H9 (cell line): ENCODE measurements at regions not wholly inside any gene's neighbourhood (a gene's known extent, or its start where the extent isn't known, plus 50 kb on each side); places are given as distances from the start of the nearest gene placed in this dataset.

Source experiments
- DNase-seq: peaks from one replicate; pipeline ENCODE4 v3.0.0-alpha.2; 2017
- H2AFZ ChIP-seq: one replicate; pipeline ENCODE4 v1.6.1; 2013; ENCODE audit warnings: mild to moderate bottlenecking, low read length, control low read depth, moderate library complexity
- H2AK5ac ChIP-seq: 2 replicates; pipeline ENCODE4 v1.6.1; 2013; ENCODE audit warnings: low read length, control low read depth, mixed read lengths; ENCODE audit not compliant: insufficient read length
- H2BK120ac ChIP-seq: one replicate; pipeline ENCODE4 v1.6.1; 2013; ENCODE audit warnings: low read depth, mild to moderate bottlenecking, low read length, control low read depth, inconsistent platforms; ENCODE audit not compliant: poor library complexity, severe bottlenecking
- H2BK12ac ChIP-seq: 2 replicates; pipeline ENCODE4 v1.6.1; 2013; ENCODE audit warnings: low read length, control low read depth, mixed read lengths, low read depth; ENCODE audit not compliant: insufficient read length
- H2BK15ac ChIP-seq: 2 replicates; pipeline ENCODE4 v1.6.1; 2013; ENCODE audit warnings: low read depth, low read length, control low read depth
- H2BK20ac ChIP-seq: one replicate; pipeline ENCODE4 v1.6.1; 2013; ENCODE audit warnings: low read depth, mild to moderate bottlenecking, low read length, control low read depth, inconsistent platforms; ENCODE audit not compliant: poor library complexity, severe bottlenecking
- H2BK5ac ChIP-seq: 2 replicates; pipeline ENCODE4 v1.6.1; 2013; ENCODE audit warnings: low read length, control low read depth, mixed read lengths; ENCODE audit not compliant: insufficient read length
- H3K14ac ChIP-seq: 2 replicates; pipeline ENCODE4 v1.6.1; 2013; ENCODE audit warnings: low read length, control low read depth; ENCODE audit not compliant: insufficient read depth
- H3K18ac ChIP-seq: 2 replicates; pipeline ENCODE4 v1.6.1; 2013; ENCODE audit warnings: low read depth, mild to moderate bottlenecking, mixed read lengths, low read length, control low read depth; ENCODE audit not compliant: insufficient read length
- H3K23ac ChIP-seq: 2 replicates; pipeline ENCODE4 v1.6.1; 2013; ENCODE audit warnings: low read length, control low read depth, mixed read lengths, low read depth; ENCODE audit not compliant: insufficient read length
- H3K23me2 ChIP-seq: 2 replicates; pipeline ENCODE4 v1.6.1; 2013; ENCODE audit warnings: low read depth, mild to moderate bottlenecking, mixed read lengths, low read length, control low read depth; ENCODE audit not compliant: insufficient read length, poor library complexity, severe bottlenecking
- H3K27ac ChIP-seq: 2 replicates; pipeline ENCODE4 v1.5.1; 2013; ENCODE audit warnings: low read length, control low read depth, mixed read lengths, low read depth; ENCODE audit not compliant: insufficient read length
- H3K27me3 ChIP-seq: 2 replicates; pipeline ENCODE4 v1.6.1; 2013; ENCODE audit warnings: low read length, control low read depth, inconsistent platforms; ENCODE audit not compliant: insufficient read depth
- H3K4ac ChIP-seq: 2 replicates; pipeline ENCODE4 v1.6.1; 2013; ENCODE audit warnings: low read depth, mild to moderate bottlenecking, control low read depth, inconsistent platforms, low read length, moderate library complexity
- H3K4me1 ChIP-seq: 2 replicates; pipeline ENCODE4 v1.6.1; 2013; ENCODE audit warnings: low read length, control low read depth, inconsistent platforms; ENCODE audit not compliant: insufficient read depth
- H3K4me2 ChIP-seq: 2 replicates; pipeline ENCODE4 v1.6.1; 2013; ENCODE audit warnings: low read length, control low read depth, mixed read lengths; ENCODE audit not compliant: insufficient read length, insufficient read depth
- H3K56ac ChIP-seq: 2 replicates; pipeline ENCODE4 v1.6.1; 2013; ENCODE audit warnings: low read depth, mild to moderate bottlenecking, mixed read lengths, low read length, control low read depth; ENCODE audit not compliant: insufficient read length
- H3K79me1 ChIP-seq: 2 replicates; pipeline ENCODE4 v1.6.1; 2013; ENCODE audit warnings: low read depth, mild to moderate bottlenecking, moderate library complexity, low read length, control low read depth, inconsistent platforms; ENCODE audit not compliant: insufficient read depth, poor library complexity, severe bottlenecking
- H3K79me2 ChIP-seq: 2 replicates; pipeline ENCODE4 v1.6.1; 2013; ENCODE audit warnings: low read length, control low read depth, inconsistent platforms; ENCODE audit not compliant: insufficient read depth
- H3K9ac ChIP-seq: 2 replicates; pipeline ENCODE4 v1.6.1; 2013; ENCODE audit warnings: low read length, control low read depth, mixed read lengths; ENCODE audit not compliant: insufficient read length; ENCODE audit errors: extremely low read depth
- H3K9me3 ChIP-seq: one replicate; pipeline ENCODE4 v1.6.1; 2013; ENCODE audit warnings: low read depth, low read length, inconsistent platforms; ENCODE audit not compliant: control insufficient read depth
- H3T11ph ChIP-seq: one replicate; pipeline ENCODE4 v1.6.1; 2013; ENCODE audit warnings: mild to moderate bottlenecking, low read length, control low read depth, inconsistent platforms
- H4K20me1 ChIP-seq: one replicate; pipeline ENCODE4 v1.6.1; 2013; ENCODE audit not compliant: control insufficient read depth, insufficient read length, insufficient read depth
- H4K5ac ChIP-seq: 2 replicates; pipeline ENCODE4 v1.6.1; 2013; ENCODE audit warnings: low read depth, mild to moderate bottlenecking, mixed read lengths, low read length, control low read depth; ENCODE audit not compliant: insufficient read length
- H4K8ac ChIP-seq: replicated peaks from 2 replicates; pipeline ENCODE4 v1.6.1; 2013; ENCODE audit warnings: low read length, control low read depth, mixed read lengths, low read depth; ENCODE audit not compliant: insufficient read length
- H4K91ac ChIP-seq: 2 replicates; pipeline ENCODE4 v1.6.1; 2013; ENCODE audit warnings: low read depth, mild to moderate bottlenecking, moderate library complexity, mixed read lengths, low read length, control low read depth; ENCODE audit not compliant: insufficient read length
- H3K27ac Mint-ChIP-seq, 3 experiments: 2 replicates in 2 of 3; 3 replicates in 1 of 3; pipeline ENCODE4 v1.8.0; 2020 to 2021; ENCODE audit warnings: mixed read lengths in 3 of 3, mild to moderate bottlenecking in 1 of 3, moderate library complexity in 1 of 3
- H3K27me3 Mint-ChIP-seq: 2 replicates; pipeline ENCODE4 v1.8.0; 2021; ENCODE audit warnings: low read depth, mild to moderate bottlenecking, moderate library complexity, mixed read lengths
- H3K36me3 Mint-ChIP-seq, 3 experiments: 2 replicates in 2 of 3; 3 replicates in 1 of 3; pipeline ENCODE4 v1.8.0; 2020 to 2021; ENCODE audit warnings: low read depth in 3 of 3, mixed read lengths in 3 of 3; ENCODE audit not compliant: insufficient read depth in 1 of 3
- H3K4me1 Mint-ChIP-seq, 2 experiments: 2 replicates each; pipeline ENCODE4 v1.8.0; 2020; ENCODE audit warnings: mixed read lengths in 2 of 2
- H3K4me3 Mint-ChIP-seq, 2 experiments: 2 replicates in 1 of 2; 3 replicates in 1 of 2; pipeline ENCODE4 v1.8.0; 2020 to 2021; ENCODE audit warnings: mild to moderate bottlenecking in 2 of 2, mixed read lengths in 2 of 2, moderate library complexity in 1 of 2
- H3K9me3 Mint-ChIP-seq, 2 experiments: 2 replicates in 1 of 2; 3 replicates in 1 of 2; pipeline ENCODE4 v1.8.0; 2020; ENCODE audit warnings: mild to moderate bottlenecking in 2 of 2, mixed read lengths in 2 of 2, moderate library complexity in 1 of 2
- CTCF ChIP-seq: fragments of 200-600 bp; sonication (generic); conservative IDR thresholded peaks from 3 replicates; pipeline ENCODE4 v1.8.0; 2021; ENCODE audit warnings: antibody characterized with exemption, mild to moderate bottlenecking

- no peak overlapping the region for H2BK15ac ChIP-seq
- no peaks in the 10 kb centered on the region for H3K23me2 ChIP-seq
- H3K4me1 ChIP-seq: peaks cover 7% of the 10 kb centered on the region; the same call in 1 of the 2 replicates
- no peak for TF ChIP-seq CTCF
- H3K56ac ChIP-seq: no peak overlapping the region
- no peak overlapping the region for H3K27ac ChIP-seq
- H2BK120ac ChIP-seq: no peak overlapping the region
- no peak overlapping the region for H3K4me2 ChIP-seq
- no peaks in the 10 kb centered on the region for H3K9me3 ChIP-seq
- no peak overlapping the region for H2BK12ac ChIP-seq
- no peak overlapping the region for H3K27ac Mint-ChIP-seq
- no peak overlapping the region for H3K14ac ChIP-seq
- H2BK20ac ChIP-seq: no peak overlapping the region
- H3T11ph ChIP-seq: no peak overlapping the region
- DNase-seq: no peak
- no peaks in the 10 kb centered on the region for H4K20me1 ChIP-seq
- no peaks in the 10 kb centered on the region for H3K27me3 ChIP-seq
- no peak overlapping the region for H4K5ac ChIP-seq
- H2AFZ ChIP-seq: no peak overlapping the region
- peaks cover 0 to 4% (median 0%) of the 10 kb centered on the region in 3 experiments; a peak in 3 of 7 replicates for H3K36me3 Mint-ChIP-seq
- H3K23ac ChIP-seq: no peak overlapping the region
- no peak overlapping the region for H3K9ac ChIP-seq
- no peak overlapping the region for H3K4ac ChIP-seq
- no peak overlapping the region for H2BK5ac ChIP-seq
- H3K79me2 ChIP-seq: no peaks in the 10 kb centered on the region
- peaks cover 2% of the 10 kb centered on the region for H3K27me3 Mint-ChIP-seq
- H3K9me3 Mint-ChIP-seq: peaks cover 2 to 3% of the 10 kb centered on the region in 2 experiments; a peak in 2 of 5 replicates
- no peak overlapping the region for H2AK5ac ChIP-seq
- H3K4me3 Mint-ChIP-seq: no peak overlapping the region
- H4K91ac ChIP-seq: no peak overlapping the region
- H3K18ac ChIP-seq: no peak overlapping the region
- peaks cover 28 to 29% of the 10 kb centered on the region in 2 experiments for H3K4me1 Mint-ChIP-seq
- no peaks in the 10 kb centered on the region for H3K79me1 ChIP-seq
- H4K8ac ChIP-seq: no peak overlapping the region
Observed at GRCh38 chr11:115901069-115901468, 396.9 kb upstream of the CADM1 start.
